KMS-11 (cell line): ENCODE measurements at regions not wholly inside any gene's neighbourhood (a gene's known extent, or its start where the extent isn't known, plus 50 kb on each side); places are given as distances from the start of the nearest gene placed in this dataset.

Experiments used
- H2AFZ ChIP-seq: fragments of 200-600 bp; sonication (generic); 2 replicates; pipeline ENCODE4 v1.6.1; 2016; ENCODE audit warnings: antibody characterized with exemption, mixed run types, low read depth
- H3K27ac ChIP-seq: fragments of 200-600 bp; sonication (generic); 2 replicates; pipeline ENCODE4 v1.6.1; 2016; ENCODE audit warnings: mild to moderate bottlenecking, mixed run types
- H3K27me3 ChIP-seq: fragments of 200-600 bp; sonication (generic); 2 replicates; pipeline ENCODE4 v1.6.1; 2017; ENCODE audit warnings: mild to moderate bottlenecking, low read depth, mixed run types, moderate library complexity; ENCODE audit not compliant: insufficient read depth
- H3K36me3 ChIP-seq: fragments of 200-600 bp; sonication (generic); 2 replicates; pipeline ENCODE4 v1.6.1; 2017; ENCODE audit warnings: mild to moderate bottlenecking, mixed run types; ENCODE audit not compliant: insufficient read depth
- H3K4me1 ChIP-seq: fragments of 200-600 bp; sonication (generic); 2 replicates; pipeline ENCODE4 v1.6.1; 2016; ENCODE audit warnings: mild to moderate bottlenecking, low read depth, mixed run types; ENCODE audit not compliant: poor library complexity, severe bottlenecking
- H3K4me2 ChIP-seq: fragments of 200-600 bp; sonication (generic); 2 replicates; pipeline ENCODE4 v1.7.0; 2016; ENCODE audit warnings: mild to moderate bottlenecking, mixed run types
- H3K4me3 ChIP-seq: fragments of 200-600 bp; sonication (generic); IDR thresholded peaks from 2 replicates; pipeline ENCODE4 v1.6.1; 2017; ENCODE audit warnings: low read depth, low read length, mixed read lengths; ENCODE audit not compliant: insufficient read depth
- H3K79me2 ChIP-seq: fragments of 200-600 bp; sonication (generic); 2 replicates; pipeline ENCODE4 v1.6.1; 2016; ENCODE audit warnings: low read depth, mixed run types; ENCODE audit not compliant: insufficient read depth
- H3K9ac ChIP-seq: fragments of 200-600 bp; sonication (generic); 2 replicates; pipeline ENCODE4 v1.6.1; 2016; ENCODE audit warnings: mild to moderate bottlenecking, mixed run types
- H4K20me1 ChIP-seq: fragments of 200-600 bp; sonication (generic); 2 replicates; pipeline ENCODE4 v1.6.1; 2016; ENCODE audit warnings: mild to moderate bottlenecking, mixed run types; ENCODE audit not compliant: insufficient read depth
- CTCF ChIP-seq: fragments of 200-600 bp; sonication (generic); conservative IDR thresholded peaks from 2 replicates; pipeline ENCODE4 v1.6.1; 2017; ENCODE audit warnings: low read depth, mild to moderate bottlenecking, antibody characterized with exemption, low read length, moderate library complexity, mixed read lengths

GRCh38 chr3:178169421-178169820, 366.8 kb upstream of the KCNMB2 start:
- Histone ChIP-seq H3K36me3 (no peaks in the 10 kb centered on the region), H3K9ac (no peak overlapping the region), H3K4me2 (no peak overlapping the region), H2AFZ (no peak overlapping the region), H3K4me1 (no peaks in the 10 kb centered on the region), H3K79me2 (no peaks in the 10 kb centered on the region), H3K27ac (no peak overlapping the region), H3K27me3 (no peaks in the 10 kb centered on the region), H4K20me1 (no peaks in the 10 kb centered on the region), H3K4me3 (no peak overlapping the region)
- TF ChIP-seq CTCF: no peak

GRCh38 chr3:178170698-178171535, 365.3 kb upstream of the KCNMB2 start:
- H2AFZ ChIP-seq: no peak overlapping the region
- no peaks in the 10 kb centered on the region for H3K4me1 ChIP-seq
- H3K27me3 ChIP-seq: no peaks in the 10 kb centered on the region
- no peaks in the 10 kb centered on the region for H4K20me1 ChIP-seq
- no peaks in the 10 kb centered on the region for H3K79me2 ChIP-seq
- no peak overlapping the region for H3K27ac ChIP-seq
- TF ChIP-seq CTCF: no peak
- H3K9ac ChIP-seq: no peak overlapping the region
- no peak overlapping the region for H3K4me3 ChIP-seq
- H3K36me3 ChIP-seq: no peaks in the 10 kb centered on the region
- no peak overlapping the region for H3K4me2 ChIP-seq

GRCh38 chr3:178172121-178172520, 364.1 kb upstream of the KCNMB2 start:
- no peak overlapping the region for H3K4me2 ChIP-seq
- no peak overlapping the region for H3K9ac ChIP-seq
- no peaks in the 10 kb centered on the region for H4K20me1 ChIP-seq
- H2AFZ ChIP-seq: no peak overlapping the region
- no peak for TF ChIP-seq CTCF
- H3K36me3 ChIP-seq: no peaks in the 10 kb centered on the region
- H3K4me1 ChIP-seq: no peaks in the 10 kb centered on the region
- H3K4me3 ChIP-seq: no peak overlapping the region
- no peak overlapping the region for H3K27ac ChIP-seq
- H3K27me3 ChIP-seq: no peaks in the 10 kb centered on the region
- H3K79me2 ChIP-seq: no peaks in the 10 kb centered on the region

GRCh38 chr3:178174201-178174915, 361.9 kb upstream of the KCNMB2 start:
- Histone ChIP-seq H3K9ac (no peak overlapping the region), H3K27ac (no peak overlapping the region), H3K79me2 (no peaks in the 10 kb centered on the region), H3K27me3 (no peaks in the 10 kb centered on the region), H3K4me2 (no peak overlapping the region), H3K4me3 (no peak overlapping the region), H2AFZ (no peak overlapping the region), H4K20me1 (no peaks in the 10 kb centered on the region), H3K36me3 (no peaks in the 10 kb centered on the region), H3K4me1 (no peaks in the 10 kb centered on the region)
- TF ChIP-seq CTCF: no peak
